ENCODE measurements at regions not wholly inside any gene's neighbourhood (a gene's known extent, or its start where the extent isn't known, plus 50 kb on each side); places are given as distances from the start of the nearest gene placed in this dataset.

GRCh38 chr4:125505621-125506020 is 190.9 kb downstream of the FAT4 start:
- TF ChIP-seq POLR2A (IDR thresholded peaks at IDR 0.05; ENCODE audit: low read depth, low read length) (no peak), TAF1 (IDR thresholded peaks at IDR 0.05; ENCODE audit: low read depth, low read length) (no peak), POLR2AphosphoS5 (IDR thresholded peaks at IDR 0.05; ENCODE audit: low read depth, low read length) (no peak)
